DND-41 (cell line): ENCODE measurements at regions not wholly inside any gene's neighbourhood (a gene's known extent, or its start where the extent isn't known, plus 50 kb on each side); places are given as distances from the start of the nearest gene placed in this dataset.
"Not testable (repeated sequence)": the region's sequence is repeated elsewhere in the genome, so short reads cannot be mapped to it uniquely, and the experiment has no call there.

Experiments used
- ATAC-seq: fragments of 200-7000 bp; cut with Tn5 transposase; 3 replicates; pipeline ENCODE4 v1.9.1; 2021; ENCODE audit warnings: low read depth; ENCODE audit not compliant: insufficient read depth
- DNase-seq: peaks from one replicate; pipeline ENCODE4 v3.0.0-alpha.2; 2020
- H2AFZ ChIP-seq: 2 replicates; pipeline ENCODE4 v1.6.0; 2012; ENCODE audit warnings: low read depth, low read length
- H3K27ac ChIP-seq: 2 replicates; pipeline ENCODE4 v1.5.1; 2012; ENCODE audit warnings: low read length, inconsistent platforms
- H3K27me3 ChIP-seq: fragments of 200-600 bp; sonication (generic); 2 replicates; pipeline ENCODE4 v1.6.0; 2012; ENCODE audit warnings: low read length, mild to moderate bottlenecking, inconsistent platforms; ENCODE audit not compliant: insufficient read depth, poor library complexity
- H3K36me3 ChIP-seq: 2 replicates; pipeline ENCODE4 v1.5.1; 2012; ENCODE audit warnings: low read length, inconsistent platforms; ENCODE audit not compliant: insufficient read depth
- H3K4me1 ChIP-seq: 2 replicates; pipeline ENCODE4 v1.5.1; 2012; ENCODE audit warnings: mild to moderate bottlenecking, low read length; ENCODE audit not compliant: insufficient read depth
- H3K4me2 ChIP-seq: 2 replicates; pipeline ENCODE4 v1.6.0; 2012; ENCODE audit warnings: mild to moderate bottlenecking, moderate library complexity, low read length, inconsistent platforms; ENCODE audit not compliant: insufficient read depth
- H3K4me3 ChIP-seq, 2 experiments: fragments of 200-600 bp in 1 of 2; shearing (Covaris generic) in 1 of 2; 2 replicates each; pipeline ENCODE4 v1.5.1; 2012 to 2016; ENCODE audit warnings: inconsistent platforms in 2 of 2, low read length in 2 of 2, mild to moderate bottlenecking in 2 of 2, low read depth in 1 of 2, moderate library complexity in 1 of 2
- H3K79me2 ChIP-seq: 2 replicates; pipeline ENCODE4 v1.6.0; 2012; ENCODE audit warnings: low read length, inconsistent platforms; ENCODE audit not compliant: insufficient read depth
- H3K9ac ChIP-seq: 2 replicates; pipeline ENCODE4 v1.6.0; 2012; ENCODE audit warnings: low read depth, mild to moderate bottlenecking, inconsistent platforms, low read length, moderate library complexity
- H3K9me3 ChIP-seq: 2 replicates; pipeline ENCODE4 v1.5.1; 2012; ENCODE audit warnings: low read length, moderate library complexity, mild to moderate bottlenecking, inconsistent platforms; ENCODE audit not compliant: insufficient read depth, severe bottlenecking
- H4K20me1 ChIP-seq: 2 replicates; pipeline ENCODE4 v1.6.0; 2012; ENCODE audit warnings: low read length; ENCODE audit not compliant: insufficient read depth
- EZH2 ChIP-seq: IDR thresholded peaks from 3 replicates; pipeline ENCODE4 v1.6.1; 2012; ENCODE audit warnings: borderline replicate concordance, low read depth, mild to moderate bottlenecking, moderate library complexity, low read length, inconsistent platforms; ENCODE audit not compliant: severe bottlenecking
- TF ChIP-seq, protein P1 (sequence below): IDR thresholded peaks from 2 replicates; pipeline ENCODE4 v1.5.1; 2012; ENCODE audit warnings: borderline replicate concordance, low read length, moderate library complexity, mild to moderate bottlenecking; ENCODE audit not compliant: poor library complexity, severe bottlenecking; ENCODE audit errors: extremely low read depth

DNA sequence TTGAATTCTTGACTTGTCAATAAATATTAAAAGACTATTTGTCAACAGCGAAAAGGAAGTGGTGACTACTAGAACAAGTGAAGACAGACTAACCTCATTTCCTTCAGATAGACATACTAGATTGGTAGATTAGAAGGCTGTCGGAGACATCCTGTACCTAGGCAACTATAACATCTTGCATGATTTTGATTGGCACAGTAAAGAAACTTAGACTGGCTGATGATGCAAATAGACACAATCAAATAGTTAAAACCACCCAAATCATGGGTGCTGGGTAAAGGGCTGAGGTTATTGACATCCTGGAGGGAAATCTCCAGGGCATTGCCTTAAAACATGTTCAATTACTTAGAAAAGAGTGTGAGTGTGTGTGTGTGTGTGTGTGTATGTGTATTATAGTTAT is 85.9 kb upstream of the EDEM3 start:
- Histone ChIP-seq H3K4me2 (no peak overlapping the region), H3K9me3 (no peaks in the 10 kb centered on the region), H3K4me1 (no peaks in the 10 kb centered on the region), H3K36me3 (no peaks in the 10 kb centered on the region), H3K4me3 (no peak overlapping the region), H3K9ac (no peak overlapping the region), H3K27me3 (no peaks in the 10 kb centered on the region), H3K79me2 (no peaks in the 10 kb centered on the region), H3K27ac (no peak overlapping the region), H2AFZ (no peak overlapping the region), H4K20me1 (no peaks in the 10 kb centered on the region)
- no peak for TF ChIP-seq EZH2
- TF ChIP-seq, protein P1, sequence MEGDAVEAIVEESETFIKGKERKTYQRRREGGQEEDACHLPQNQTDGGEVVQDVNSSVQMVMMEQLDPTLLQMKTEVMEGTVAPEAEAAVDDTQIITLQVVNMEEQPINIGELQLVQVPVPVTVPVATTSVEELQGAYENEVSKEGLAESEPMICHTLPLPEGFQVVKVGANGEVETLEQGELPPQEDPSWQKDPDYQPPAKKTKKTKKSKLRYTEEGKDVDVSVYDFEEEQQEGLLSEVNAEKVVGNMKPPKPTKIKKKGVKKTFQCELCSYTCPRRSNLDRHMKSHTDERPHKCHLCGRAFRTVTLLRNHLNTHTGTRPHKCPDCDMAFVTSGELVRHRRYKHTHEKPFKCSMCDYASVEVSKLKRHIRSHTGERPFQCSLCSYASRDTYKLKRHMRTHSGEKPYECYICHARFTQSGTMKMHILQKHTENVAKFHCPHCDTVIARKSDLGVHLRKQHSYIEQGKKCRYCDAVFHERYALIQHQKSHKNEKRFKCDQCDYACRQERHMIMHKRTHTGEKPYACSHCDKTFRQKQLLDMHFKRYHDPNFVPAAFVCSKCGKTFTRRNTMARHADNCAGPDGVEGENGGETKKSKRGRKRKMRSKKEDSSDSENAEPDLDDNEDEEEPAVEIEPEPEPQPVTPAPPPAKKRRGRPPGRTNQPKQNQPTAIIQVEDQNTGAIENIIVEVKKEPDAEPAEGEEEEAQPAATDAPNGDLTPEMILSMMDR = no peak
- ATAC-seq (no peak), DNase-seq (no peak)

DNA sequence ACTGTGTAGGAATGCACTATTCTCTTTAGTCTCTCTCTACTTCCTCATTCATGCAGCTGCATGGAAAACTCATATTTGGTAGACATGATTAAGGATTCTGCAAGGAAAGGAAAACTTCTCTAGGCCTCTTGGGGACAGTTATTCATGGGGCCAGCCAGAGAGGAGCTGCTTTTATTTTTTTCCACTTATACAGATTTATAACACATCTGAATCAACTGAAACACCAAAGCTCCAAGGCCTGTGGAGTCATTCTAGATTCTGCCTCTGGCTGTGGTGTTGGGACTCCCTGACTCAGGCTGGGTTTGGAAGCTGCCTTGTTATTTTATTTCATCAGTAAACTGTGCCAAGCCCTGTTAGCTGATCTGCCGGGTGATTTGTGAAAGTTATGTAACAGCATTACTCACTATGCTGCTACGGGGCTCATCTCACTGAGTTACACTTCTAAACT is 83.9 kb upstream of the EDEM3 start:
- no peak for DNase-seq
- no peak overlapping the region for H3K27ac ChIP-seq
- TF ChIP-seq, protein P1 = no peak
- no peak for TF ChIP-seq EZH2

DNA sequence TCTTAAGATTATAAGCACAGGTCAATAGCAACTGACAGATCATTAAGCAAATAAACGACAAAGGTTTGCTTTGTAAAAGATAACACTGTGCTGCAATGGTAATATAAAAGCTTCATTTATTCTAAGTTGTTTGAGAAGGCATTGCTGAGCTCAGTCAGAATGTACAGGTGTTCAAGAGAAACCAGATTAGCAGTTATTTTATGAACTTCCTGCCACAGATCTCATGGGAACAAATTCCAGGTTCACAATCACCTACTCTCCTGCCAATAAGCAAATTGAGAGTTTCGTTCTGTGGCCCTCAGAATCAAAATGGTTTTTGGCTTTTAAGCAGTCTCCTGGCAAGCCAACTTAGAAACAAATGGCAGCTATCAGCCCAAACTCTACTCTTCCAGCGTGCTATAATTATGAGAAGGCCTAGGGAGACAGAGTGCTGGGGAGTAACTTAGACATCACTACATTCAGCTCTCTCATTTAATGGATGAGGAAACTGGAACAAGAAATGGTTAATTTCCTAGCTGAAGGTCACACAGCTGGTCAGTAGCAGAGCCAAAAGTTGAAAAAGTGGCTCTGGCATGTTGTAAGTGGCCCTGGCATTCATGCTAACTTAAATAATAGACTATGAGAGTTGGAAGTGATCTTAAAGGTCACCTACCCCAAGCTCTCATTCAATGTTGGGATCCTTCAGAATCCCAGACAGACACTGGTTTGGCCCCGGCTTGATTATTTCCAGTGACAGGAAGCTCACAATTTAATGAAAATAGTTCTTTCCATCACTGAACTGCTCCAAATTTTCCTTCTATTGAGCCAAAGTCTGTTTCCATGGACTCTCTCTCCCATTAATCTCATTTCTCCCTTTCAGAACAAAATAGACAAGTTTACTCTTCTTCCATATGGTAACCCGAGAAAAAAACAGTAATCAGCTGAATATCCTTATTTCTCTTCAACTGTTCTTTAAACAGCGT is 82.6 kb upstream of the EDEM3 start:
- Histone ChIP-seq H3K9ac (no peak overlapping the region), H3K27me3 (no peaks in the 10 kb centered on the region), H3K9me3 (no peaks in the 10 kb centered on the region), H3K36me3 (no peaks in the 10 kb centered on the region), H3K4me2 (no peak overlapping the region), H3K4me1 (no peaks in the 10 kb centered on the region), H4K20me1 (no peaks in the 10 kb centered on the region), H3K27ac (no peak overlapping the region), H3K4me3 (no peak overlapping the region), H3K79me2 (no peaks in the 10 kb centered on the region), H2AFZ (no peak overlapping the region)
- TF ChIP-seq, protein P1 = no peak
- TF ChIP-seq EZH2 = no peak
- no peak; the same call in 2 of the 3 replicates for ATAC-seq
- DNase-seq = no peak

More for the DNA sequence above, 83.9 kb upstream of the EDEM3 start:
- no peaks in the 10 kb centered on the region for H3K36me3 ChIP-seq
- no peaks in the 10 kb centered on the region for H3K79me2 ChIP-seq
- H3K4me2 ChIP-seq = no peak overlapping the region
- ATAC-seq = no peak
- no peaks in the 10 kb centered on the region for H3K27me3 ChIP-seq
- H4K20me1 ChIP-seq = no peaks in the 10 kb centered on the region
- no peaks in the 10 kb centered on the region for H3K9me3 ChIP-seq
- no peak overlapping the region for H3K9ac ChIP-seq
- H3K4me3 ChIP-seq = no peak overlapping the region
- no peak overlapping the region for H2AFZ ChIP-seq
- no peaks in the 10 kb centered on the region for H3K4me1 ChIP-seq

DNA sequence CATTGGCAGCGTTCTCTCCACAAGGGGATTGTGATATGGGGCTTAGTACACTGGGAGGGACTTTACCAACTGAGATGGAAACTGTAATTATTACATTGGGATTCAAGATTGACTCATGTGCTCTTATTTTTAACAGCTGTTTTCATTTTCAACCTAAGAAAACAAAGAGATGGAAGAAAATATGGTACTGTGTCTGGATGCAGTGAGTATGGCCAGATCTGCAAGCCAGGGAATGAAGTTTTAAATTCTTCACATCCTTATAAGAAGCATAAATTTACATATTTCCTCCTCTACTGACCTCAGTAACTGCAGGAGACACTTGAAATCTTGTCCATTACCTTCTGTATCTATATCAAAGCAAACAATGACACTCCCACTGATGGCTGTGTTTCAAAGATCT is 81.5 kb upstream of the EDEM3 start:
- no peak overlapping the region for H3K9ac ChIP-seq
- no peaks in the 10 kb centered on the region for H4K20me1 ChIP-seq
- H3K27me3 ChIP-seq = no peaks in the 10 kb centered on the region
- H3K4me1 ChIP-seq = no peaks in the 10 kb centered on the region
- TF ChIP-seq, protein P1 = no peak
- TF ChIP-seq EZH2 = no peak
- H3K36me3 ChIP-seq = no peaks in the 10 kb centered on the region
- no peaks in the 10 kb centered on the region for H3K9me3 ChIP-seq
- DNase-seq (no peak), ATAC-seq (no peak)
- H3K4me3 ChIP-seq = no peak overlapping the region
- H3K4me2 ChIP-seq = no peak overlapping the region
- H3K79me2 ChIP-seq = no peaks in the 10 kb centered on the region
- no peak overlapping the region for H2AFZ ChIP-seq
- no peak overlapping the region for H3K27ac ChIP-seq

DNA sequence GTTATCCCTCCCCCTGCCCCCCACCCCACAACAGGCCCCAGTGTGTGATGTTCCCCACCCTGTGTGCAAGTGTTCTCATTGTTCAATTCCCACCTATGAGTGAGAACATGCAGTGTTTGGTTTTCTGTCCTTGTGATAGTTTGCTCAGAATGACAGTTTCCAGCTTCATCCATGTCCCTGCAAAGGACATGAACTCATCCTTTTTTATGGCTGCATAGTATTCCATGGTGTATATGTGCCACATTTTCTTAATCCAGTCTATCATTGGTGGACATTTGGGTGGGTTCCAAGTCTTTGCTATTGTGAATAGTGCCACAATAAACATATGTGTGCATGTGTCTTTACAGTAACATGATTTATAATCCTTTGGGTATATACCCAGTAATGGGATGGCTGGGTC is 79.3 kb upstream of the EDEM3 start:
- not testable (repeated sequence) for H3K4me3 ChIP-seq, H3K4me1 ChIP-seq, H2AFZ ChIP-seq, H4K20me1 ChIP-seq, DNase-seq, H3K27me3 ChIP-seq, H3K27ac ChIP-seq, H3K4me2 ChIP-seq, H3K9ac ChIP-seq, ATAC-seq, H3K9me3 ChIP-seq, H3K79me2 ChIP-seq, H3K36me3 ChIP-seq
